ENCODE measurements at regions not wholly inside any gene's neighbourhood (a gene's known extent, or its start where the extent isn't known, plus 50 kb on each side); places are given as distances from the start of the nearest gene placed in this dataset.

- TF ChIP-seq EZH2 (IDR thresholded peaks at IDR 0.05; ENCODE audit: low read length) (no peak), CTCF (optimal IDR thresholded peaks at IDR 0.05 in 1 of 3, IDR thresholded peaks at IDR 0.05 in 1 of 3, conservative IDR thresholded peaks at IDR 0.05 in 1 of 3; ENCODE audit: extremely low read depth in 1 of 3, insufficient read depth in 2 of 3, low read length in 3 of 3) (no peak)
Measured at GRCh38 chr12:108009442-108010070, 119.5 kb upstream of the WSCD2 start.
